ENCODE measurements at regions not wholly inside any gene's neighbourhood (a gene's known extent, or its start where the extent isn't known, plus 50 kb on each side); places are given as distances from the start of the nearest gene placed in this dataset.

DNA sequence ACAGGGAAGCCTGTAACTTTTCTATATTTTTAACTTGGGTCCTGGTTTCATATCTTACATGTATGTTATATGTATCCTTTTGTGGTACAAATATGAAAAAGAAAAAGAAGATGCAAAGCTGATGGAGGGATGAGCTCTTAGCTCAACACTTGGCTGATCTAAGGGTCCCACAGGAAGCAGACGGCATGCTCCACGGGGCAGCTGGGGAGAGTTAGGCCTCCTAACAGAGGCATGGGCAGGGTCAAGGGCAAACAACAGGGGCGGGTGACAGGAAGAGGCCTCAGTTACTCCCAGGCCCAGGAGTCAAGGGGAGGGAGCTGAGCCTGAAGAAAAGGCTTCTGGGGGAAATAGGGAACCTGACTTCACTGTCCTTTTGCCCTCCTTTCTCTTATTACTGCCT is 287.2 kb downstream of the ZSWIM6 start:
- no peak overlapping the region for H3K27ac ChIP-seq
- H3K27me3 ChIP-seq = peaks cover 17% of the 10 kb centered on the region
- TF ChIP-seq, protein P1, sequence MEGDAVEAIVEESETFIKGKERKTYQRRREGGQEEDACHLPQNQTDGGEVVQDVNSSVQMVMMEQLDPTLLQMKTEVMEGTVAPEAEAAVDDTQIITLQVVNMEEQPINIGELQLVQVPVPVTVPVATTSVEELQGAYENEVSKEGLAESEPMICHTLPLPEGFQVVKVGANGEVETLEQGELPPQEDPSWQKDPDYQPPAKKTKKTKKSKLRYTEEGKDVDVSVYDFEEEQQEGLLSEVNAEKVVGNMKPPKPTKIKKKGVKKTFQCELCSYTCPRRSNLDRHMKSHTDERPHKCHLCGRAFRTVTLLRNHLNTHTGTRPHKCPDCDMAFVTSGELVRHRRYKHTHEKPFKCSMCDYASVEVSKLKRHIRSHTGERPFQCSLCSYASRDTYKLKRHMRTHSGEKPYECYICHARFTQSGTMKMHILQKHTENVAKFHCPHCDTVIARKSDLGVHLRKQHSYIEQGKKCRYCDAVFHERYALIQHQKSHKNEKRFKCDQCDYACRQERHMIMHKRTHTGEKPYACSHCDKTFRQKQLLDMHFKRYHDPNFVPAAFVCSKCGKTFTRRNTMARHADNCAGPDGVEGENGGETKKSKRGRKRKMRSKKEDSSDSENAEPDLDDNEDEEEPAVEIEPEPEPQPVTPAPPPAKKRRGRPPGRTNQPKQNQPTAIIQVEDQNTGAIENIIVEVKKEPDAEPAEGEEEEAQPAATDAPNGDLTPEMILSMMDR (IDR thresholded peaks at IDR 0.05) = no peak
- no peak overlapping the region for H3K4me3 ChIP-seq (ENCODE audit: low read depth in 1 of 2, low read length in 1 of 2)
- no peaks in the 10 kb centered on the region for H3K4me1 ChIP-seq (ENCODE audit: control insufficient read depth in 1 of 2, insufficient read depth in 1 of 2, low read depth in 1 of 2, low read length in 1 of 2)
- no peaks in the 10 kb centered on the region for H3K36me3 ChIP-seq
- no peaks in the 10 kb centered on the region for H3K9me3 ChIP-seq

DNA sequence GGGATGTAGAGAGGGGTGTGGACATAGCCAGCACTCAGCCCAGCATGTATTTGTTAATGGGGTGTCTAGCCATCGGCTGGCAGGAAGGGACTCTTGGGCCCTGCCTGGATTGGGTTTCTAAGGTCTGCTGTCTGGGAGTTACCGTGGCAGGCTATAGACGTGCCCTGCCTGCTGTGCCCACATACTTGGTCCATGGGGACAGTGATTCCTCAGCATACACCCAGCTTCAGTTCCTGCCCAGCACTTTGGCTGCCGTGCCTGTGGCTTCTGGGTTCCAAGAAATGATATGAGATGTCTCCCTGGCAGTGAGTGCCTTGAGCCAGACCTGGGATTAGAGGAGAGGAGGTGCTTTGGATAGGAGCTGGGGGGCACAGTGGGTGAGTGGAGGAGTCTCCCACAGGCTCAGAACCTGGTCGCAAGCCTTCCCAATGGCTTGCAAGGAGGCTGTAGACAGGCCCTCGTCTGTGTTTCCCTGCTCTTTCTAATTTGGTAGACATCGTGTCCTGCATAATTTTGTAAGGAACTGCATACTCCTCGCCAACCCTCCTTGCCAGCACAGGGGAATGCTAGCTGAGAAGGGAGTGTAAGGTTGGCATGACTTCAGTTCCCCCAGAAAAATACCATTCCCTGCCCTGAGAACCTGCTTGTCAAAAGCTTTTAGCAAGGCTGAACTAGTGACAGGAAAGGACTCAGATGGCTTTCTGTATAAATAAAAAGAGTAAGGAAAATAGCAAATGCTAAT is 287.9 kb downstream of the ZSWIM6 start:
- H3K27me3 ChIP-seq = peaks cover 24% of the 10 kb centered on the region
- H3K9me3 ChIP-seq = no peaks in the 10 kb centered on the region
- no peaks in the 10 kb centered on the region for H3K4me1 ChIP-seq (ENCODE audit: control insufficient read depth in 1 of 2, insufficient read depth in 1 of 2, low read depth in 1 of 2, low read length in 1 of 2)
- TF ChIP-seq, protein P1 (IDR thresholded peaks at IDR 0.05) = no peak
- no peak overlapping the region for H3K27ac ChIP-seq
- no peak overlapping the region for H3K4me3 ChIP-seq (ENCODE audit: low read depth in 1 of 2, low read length in 1 of 2)
- H3K36me3 ChIP-seq = no peaks in the 10 kb centered on the region

DNA sequence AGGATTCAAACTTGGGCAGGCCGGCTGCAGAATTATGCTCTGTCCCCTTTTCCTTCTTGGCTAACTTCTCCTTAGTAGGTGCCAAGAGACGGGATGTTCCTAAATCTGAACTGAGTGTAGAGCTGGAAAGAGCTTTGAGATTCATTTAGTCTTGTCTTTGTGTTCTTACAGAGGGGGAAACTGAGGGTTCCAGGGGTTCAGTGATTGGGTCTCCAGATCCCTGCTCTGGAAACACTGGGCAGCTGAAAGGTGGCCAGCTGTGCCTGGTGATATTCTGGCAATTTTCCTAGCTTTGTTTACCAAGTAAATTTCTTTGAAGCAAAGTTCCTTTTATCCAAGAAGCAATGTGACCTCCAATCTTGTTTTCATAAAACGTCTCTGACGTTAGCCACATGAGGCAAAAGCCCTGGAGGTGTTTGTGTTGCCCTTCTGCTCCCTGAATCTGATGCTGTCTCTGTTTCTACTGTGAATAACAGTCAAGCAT is 288.7 kb downstream of the ZSWIM6 start:
- H3K27ac ChIP-seq = no peak overlapping the region
- TF ChIP-seq, protein P1 (IDR thresholded peaks at IDR 0.05) = no peak
- H3K4me3 ChIP-seq (ENCODE audit: low read depth in 1 of 2, low read length in 1 of 2) = no peak overlapping the region
- no peaks in the 10 kb centered on the region for H3K9me3 ChIP-seq
- H3K4me1 ChIP-seq (ENCODE audit: control insufficient read depth in 1 of 2, insufficient read depth in 1 of 2, low read depth in 1 of 2, low read length in 1 of 2) = peaks cover 3 to 4% of the 10 kb centered on the region in 2 experiments
- H3K27me3 ChIP-seq = peaks cover 32% of the 10 kb centered on the region
- no peaks in the 10 kb centered on the region for H3K36me3 ChIP-seq

DNA sequence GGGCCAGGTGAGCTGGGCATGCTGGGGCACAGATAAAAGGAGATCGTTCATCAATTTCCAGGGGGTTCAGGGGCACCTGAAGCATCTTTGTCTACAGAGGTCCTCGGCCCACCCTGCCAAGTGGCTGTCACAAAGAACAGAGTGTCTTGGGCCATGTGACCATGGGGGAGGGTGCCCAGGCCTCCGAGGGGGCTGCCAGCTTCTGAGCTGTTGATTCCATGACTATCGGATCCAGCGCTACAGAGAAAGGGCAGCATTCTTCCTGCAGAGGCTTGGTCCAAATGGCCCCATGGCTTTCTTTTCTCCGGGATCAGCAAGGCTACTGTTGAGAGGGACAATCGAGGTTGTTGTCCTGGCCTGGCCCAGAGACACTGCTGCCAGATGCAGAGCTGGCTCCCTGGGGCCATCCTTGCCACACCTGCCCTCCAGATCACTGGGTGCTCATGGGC is 289.2 kb downstream of the ZSWIM6 start:
- H3K27me3 ChIP-seq = peaks cover 37% of the 10 kb centered on the region
- no peak overlapping the region for H3K4me3 ChIP-seq (ENCODE audit: low read depth in 1 of 2, low read length in 1 of 2)
- TF ChIP-seq, protein P1 (IDR thresholded peaks at IDR 0.05) = no peak
- no peaks in the 10 kb centered on the region for H3K36me3 ChIP-seq
- no peak overlapping the region for H3K27ac ChIP-seq
- no peaks in the 10 kb centered on the region for H3K9me3 ChIP-seq
- peaks cover 8% of the 10 kb centered on the region in 2 experiments for H3K4me1 ChIP-seq (ENCODE audit: control insufficient read depth in 1 of 2, insufficient read depth in 1 of 2, low read depth in 1 of 2, low read length in 1 of 2)

DNA sequence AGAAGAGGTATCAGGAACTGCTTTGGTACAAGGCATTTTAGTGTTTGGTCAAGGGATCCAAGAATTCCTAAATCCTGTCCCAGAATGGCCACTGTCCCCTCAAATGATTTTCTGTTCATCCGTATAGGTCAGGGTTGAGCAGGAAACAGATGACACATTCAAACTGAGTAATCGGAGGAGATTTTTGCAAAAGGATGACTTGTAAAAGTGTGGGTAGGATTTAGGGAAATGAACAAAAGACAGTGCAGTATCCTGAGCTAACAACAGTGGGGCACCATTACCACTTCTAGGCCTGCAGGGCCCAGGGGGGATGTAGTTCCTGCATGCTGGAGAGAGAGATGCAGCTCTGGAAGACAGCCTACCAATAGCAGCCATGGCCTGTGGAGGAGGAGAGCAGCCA is 290.1 kb downstream of the ZSWIM6 start:
- no peak overlapping the region for H3K27ac ChIP-seq
- H3K9me3 ChIP-seq = no peaks in the 10 kb centered on the region
- no peak overlapping the region for H3K4me3 ChIP-seq (ENCODE audit: low read depth in 1 of 2, low read length in 1 of 2)
- H3K27me3 ChIP-seq = peaks cover 46% of the 10 kb centered on the region
- TF ChIP-seq, protein P1 (IDR thresholded peaks at IDR 0.05) = no peak
- no peaks in the 10 kb centered on the region for H3K36me3 ChIP-seq
- H3K4me1 ChIP-seq (ENCODE audit: control insufficient read depth in 1 of 2, insufficient read depth in 1 of 2, low read depth in 1 of 2, low read length in 1 of 2) = peaks cover 10 to 15% of the 10 kb centered on the region in 2 experiments

Data from neutrophil (primary cell).